GM23338 (cell line): ENCODE measurements at regions not wholly inside any gene's neighbourhood (a gene's known extent, or its start where the extent isn't known, plus 50 kb on each side); places are given as distances from the start of the nearest gene placed in this dataset.
A peak's percentile ranks its signal among the peaks of the same experiment; 100 is the strongest.

ENCODE experiments used
- ATAC-seq: fragments of 200-7000 bp; cut with Tn5 transposase; 3 replicates; pipeline ENCODE4 v1.9.1; 2020
- DNase-seq: peaks from one replicate; pipeline ENCODE4 v3.0.0-alpha.2; 2015; ENCODE audit warnings: low spot score
- H2AFZ ChIP-seq: fragments of 200-600 bp; sonication (generic); 2 replicates; pipeline ENCODE4 v1.8.0; 2016; ENCODE audit warnings: antibody characterized with exemption, mild to moderate bottlenecking, moderate library complexity
- H3F3A ChIP-seq: fragments of 200-600 bp; sonication (generic); replicated peaks from 2 replicates; pipeline ENCODE4 v1.8.0; 2017; ENCODE audit warnings: antibody characterized with exemption, mixed run types, low read depth
- H3K27ac ChIP-seq: fragments of 200-600 bp; sonication (generic); 2 replicates; pipeline ENCODE4 v1.6.1; 2016; ENCODE audit warnings: low read depth
- H3K27me3 ChIP-seq: fragments of 200-600 bp; sonication (generic); 2 replicates; pipeline ENCODE4 v1.8.0; 2016; ENCODE audit warnings: mild to moderate bottlenecking, mixed run types, moderate library complexity; ENCODE audit not compliant: insufficient read depth
- H3K36me3 ChIP-seq: fragments of 200-600 bp; sonication (generic); 2 replicates; pipeline ENCODE4 v1.8.0; 2016; ENCODE audit warnings: mild to moderate bottlenecking; ENCODE audit not compliant: insufficient read depth
- H3K4me1 ChIP-seq: fragments of 200-600 bp; sonication (generic); 2 replicates; pipeline ENCODE4 v1.8.0; 2016; ENCODE audit warnings: mild to moderate bottlenecking, moderate library complexity; ENCODE audit not compliant: insufficient read depth
- H3K4me2 ChIP-seq: fragments of 200-600 bp; sonication (generic); 2 replicates; pipeline ENCODE4 v1.7.1; 2017; ENCODE audit warnings: mixed run types
- H3K4me3 ChIP-seq: fragments of 200-600 bp; sonication (generic); 2 replicates; pipeline ENCODE4 v1.6.1; 2016; ENCODE audit warnings: mixed run types
- H3K79me2 ChIP-seq: fragments of 200-600 bp; sonication (generic); replicated peaks from 2 replicates; pipeline ENCODE4 v1.8.0; 2017; ENCODE audit warnings: mild to moderate bottlenecking; ENCODE audit not compliant: insufficient read depth
- H3K9me2 ChIP-seq: fragments of 200-600 bp; sonication (generic); 2 replicates; pipeline ENCODE4 v1.8.0; 2017; ENCODE audit not compliant: insufficient read depth
- H4K20me1 ChIP-seq: fragments of 200-600 bp; sonication (generic); replicated peaks from 2 replicates; pipeline ENCODE4 v1.8.0; 2017; ENCODE audit warnings: mild to moderate bottlenecking; ENCODE audit not compliant: insufficient read depth
- H3K27ac Mint-ChIP-seq: 2 replicates; pipeline ENCODE4 v1.8.0; 2020; ENCODE audit warnings: inconsistent platforms, mild to moderate bottlenecking, moderate library complexity, mixed read lengths
- H3K27me3 Mint-ChIP-seq: 3 replicates; pipeline ENCODE4 v1.8.0; 2022; ENCODE audit warnings: low read depth, mild to moderate bottlenecking, moderate library complexity, mixed read lengths, inconsistent platforms; ENCODE audit not compliant: insufficient read depth, poor library complexity
- H3K36me3 Mint-ChIP-seq: 3 replicates; pipeline ENCODE4 v1.8.0; 2021; ENCODE audit warnings: low read depth, mild to moderate bottlenecking, inconsistent platforms, moderate library complexity, mixed read lengths
- H3K4me1 Mint-ChIP-seq: 3 replicates; pipeline ENCODE4 v1.8.0; 2020; ENCODE audit warnings: mild to moderate bottlenecking, inconsistent platforms, mixed read lengths
- H3K4me3 Mint-ChIP-seq: 3 replicates; pipeline ENCODE4 v1.8.0; 2021; ENCODE audit warnings: moderate library complexity, mild to moderate bottlenecking, inconsistent platforms, mixed read lengths
- H3K9me3 Mint-ChIP-seq: 3 replicates; pipeline ENCODE4 v1.8.0; 2020; ENCODE audit warnings: moderate library complexity, mild to moderate bottlenecking, inconsistent platforms, mixed read lengths
- CREB1 ChIP-seq: fragments of 250-450 bp; sonication (Bioruptor Pico); IDR thresholded peaks from 2 replicates; pipeline ENCODE4 v1.5.0; 2020; ENCODE audit warnings: low read depth, mild to moderate bottlenecking, moderate library complexity
- CTCF ChIP-seq, 2 experiments: fragments of 200-600 bp in 1 of 2; sonication (generic) in 1 of 2; conservative IDR thresholded peaks; 2 replicates each; pipeline versions ENCODE4 v1.5.1 to v1.6.1; 2016 to 2017; ENCODE audit warnings: antibody characterized with exemption in 2 of 2, low read depth in 2 of 2, mild to moderate bottlenecking in 2 of 2, moderate library complexity in 1 of 2
- ETS1 ChIP-seq: IDR thresholded peaks from 2 replicates; pipeline ENCODE4 v1.6.1; 2016; ENCODE audit warnings: antibody characterized with exemption
- EZH2 ChIP-seq: fragments of 200-600 bp; sonication (generic); IDR thresholded peaks from one replicate; pipeline ENCODE4 v1.8.0; 2017; ENCODE audit warnings: antibody characterized with exemption, mild to moderate bottlenecking, low read depth; ENCODE audit not compliant: unreplicated experiment
- JUNB ChIP-seq: IDR thresholded peaks from one replicate; pipeline ENCODE4 v1.6.1; 2016; ENCODE audit warnings: antibody characterized with exemption; ENCODE audit not compliant: unreplicated experiment
- POLR2AphosphoS5 ChIP-seq: IDR thresholded peaks from 2 replicates; pipeline ENCODE4 v1.6.1; 2016; ENCODE audit warnings: antibody characterized with exemption, low read depth
- TF ChIP-seq, protein P1 (sequence below): fragments of 250-450 bp; sonication (Bioruptor Pico); IDR thresholded peaks from 2 replicates; pipeline ENCODE4 v1.5.0; 2020; ENCODE audit warnings: mild to moderate bottlenecking, moderate library complexity

- no peaks in the 10 kb centered on the region for H3K36me3 ChIP-seq
- TF ChIP-seq, protein P1, sequence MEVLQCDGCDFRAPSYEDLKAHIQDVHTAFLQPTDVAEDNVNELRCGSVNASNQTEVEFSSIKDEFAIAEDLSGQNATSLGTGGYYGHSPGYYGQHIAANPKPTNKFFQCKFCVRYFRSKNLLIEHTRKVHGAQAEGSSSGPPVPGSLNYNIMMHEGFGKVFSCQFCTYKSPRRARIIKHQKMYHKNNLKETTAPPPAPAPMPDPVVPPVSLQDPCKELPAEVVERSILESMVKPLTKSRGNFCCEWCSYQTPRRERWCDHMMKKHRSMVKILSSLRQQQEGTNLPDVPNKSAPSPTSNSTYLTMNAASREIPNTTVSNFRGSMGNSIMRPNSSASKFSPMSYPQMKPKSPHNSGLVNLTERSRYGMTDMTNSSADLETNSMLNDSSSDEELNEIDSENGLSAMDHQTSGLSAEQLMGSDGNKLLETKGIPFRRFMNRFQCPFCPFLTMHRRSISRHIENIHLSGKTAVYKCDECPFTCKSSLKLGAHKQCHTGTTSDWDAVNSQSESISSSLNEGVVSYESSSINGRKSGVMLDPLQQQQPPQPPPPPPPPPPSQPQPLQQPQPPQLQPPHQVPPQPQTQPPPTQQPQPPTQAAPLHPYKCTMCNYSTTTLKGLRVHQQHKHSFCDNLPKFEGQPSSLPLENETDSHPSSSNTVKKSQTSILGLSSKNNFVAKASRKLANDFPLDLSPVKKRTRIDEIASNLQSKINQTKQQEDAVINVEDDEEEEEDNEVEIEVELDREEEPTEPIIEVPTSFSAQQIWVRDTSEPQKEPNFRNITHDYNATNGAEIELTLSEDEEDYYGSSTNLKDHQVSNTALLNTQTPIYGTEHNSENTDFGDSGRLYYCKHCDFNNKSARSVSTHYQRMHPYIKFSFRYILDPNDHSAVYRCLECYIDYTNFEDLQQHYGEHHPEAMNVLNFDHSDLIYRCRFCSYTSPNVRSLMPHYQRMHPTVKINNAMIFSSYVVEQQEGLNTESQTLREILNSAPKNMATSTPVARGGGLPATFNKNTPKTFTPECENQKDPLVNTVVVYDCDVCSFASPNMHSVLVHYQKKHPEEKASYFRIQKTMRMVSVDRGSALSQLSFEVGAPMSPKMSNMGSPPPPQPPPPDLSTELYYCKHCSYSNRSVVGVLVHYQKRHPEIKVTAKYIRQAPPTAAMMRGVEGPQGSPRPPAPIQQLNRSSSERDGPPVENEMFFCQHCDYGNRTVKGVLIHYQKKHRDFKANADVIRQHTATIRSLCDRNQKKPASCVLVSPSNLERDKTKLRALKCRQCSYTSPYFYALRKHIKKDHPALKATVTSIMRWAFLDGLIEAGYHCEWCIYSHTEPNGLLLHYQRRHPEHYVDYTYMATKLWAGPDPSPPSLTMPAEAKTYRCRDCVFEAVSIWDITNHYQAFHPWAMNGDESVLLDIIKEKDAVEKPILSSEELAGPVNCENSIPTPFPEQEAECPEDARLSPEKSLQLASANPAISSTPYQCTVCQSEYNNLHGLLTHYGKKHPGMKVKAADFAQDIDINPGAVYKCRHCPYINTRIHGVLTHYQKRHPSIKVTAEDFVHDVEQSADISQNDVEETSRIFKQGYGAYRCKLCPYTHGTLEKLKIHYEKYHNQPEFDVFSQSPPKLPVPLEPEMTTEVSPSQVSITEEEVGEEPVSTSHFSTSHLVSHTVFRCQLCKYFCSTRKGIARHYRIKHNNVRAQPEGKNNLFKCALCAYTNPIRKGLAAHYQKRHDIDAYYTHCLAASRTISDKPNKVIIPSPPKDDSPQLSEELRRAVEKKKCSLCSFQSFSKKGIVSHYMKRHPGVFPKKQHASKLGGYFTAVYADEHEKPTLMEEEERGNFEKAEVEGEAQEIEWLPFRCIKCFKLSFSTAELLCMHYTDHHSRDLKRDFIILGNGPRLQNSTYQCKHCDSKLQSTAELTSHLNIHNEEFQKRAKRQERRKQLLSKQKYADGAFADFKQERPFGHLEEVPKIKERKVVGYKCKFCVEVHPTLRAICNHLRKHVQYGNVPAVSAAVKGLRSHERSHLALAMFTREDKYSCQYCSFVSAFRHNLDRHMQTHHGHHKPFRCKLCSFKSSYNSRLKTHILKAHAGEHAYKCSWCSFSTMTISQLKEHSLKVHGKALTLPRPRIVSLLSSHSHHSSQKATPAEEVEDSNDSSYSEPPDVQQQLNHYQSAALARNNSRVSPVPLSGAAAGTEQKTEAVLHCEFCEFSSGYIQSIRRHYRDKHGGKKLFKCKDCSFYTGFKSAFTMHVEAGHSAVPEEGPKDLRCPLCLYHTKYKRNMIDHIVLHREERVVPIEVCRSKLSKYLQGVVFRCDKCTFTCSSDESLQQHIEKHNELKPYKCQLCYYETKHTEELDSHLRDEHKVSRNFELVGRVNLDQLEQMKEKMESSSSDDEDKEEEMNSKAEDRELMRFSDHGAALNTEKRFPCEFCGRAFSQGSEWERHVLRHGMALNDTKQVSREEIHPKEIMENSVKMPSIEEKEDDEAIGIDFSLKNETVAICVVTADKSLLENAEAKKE (CRISPR knock-in tag): no peak
- TF ChIP-seq CREB1 (CRISPR knock-in tag): no peak
- H3K27me3 ChIP-seq: no peaks in the 10 kb centered on the region
- no peak overlapping the region for H2AFZ ChIP-seq
- Mint-ChIP-seq H3K9me3 (peaks cover 2% of the 10 kb centered on the region; the same call in 1 of the 3 replicates), H3K4me3 (no peak overlapping the region), H3K27me3 (peaks cover 7% of the 10 kb centered on the region), H3K4me1 (peaks cover 25% of the 10 kb centered on the region), H3K36me3 (no peaks in the 10 kb centered on the region; the same call in 2 of the 3 replicates), H3K27ac (no peak overlapping the region)
- no peak for DNase-seq
- no peak overlapping the region for H3K4me2 ChIP-seq
- H4K20me1 ChIP-seq: no peaks in the 10 kb centered on the region
- H3K4me1 ChIP-seq: no peaks in the 10 kb centered on the region; the same call in 1 of the 2 replicates
- H3K79me2 ChIP-seq: 0 out of 2 replicates have a peak, but pooled peaks cover 2% of the 10 kb centered on the region
- H3K4me3 ChIP-seq: no peak overlapping the region
- H3K27ac ChIP-seq: no peak overlapping the region
- H3F3A ChIP-seq: 0 out of 2 replicates have a peak, but pooled peaks cover 3% of the 10 kb centered on the region
- H3K9me2 ChIP-seq: peaks cover 3% of the 10 kb centered on the region; the same call in 1 of the 2 replicates
- no peak for ATAC-seq
Observed at GRCh38 chr16:85346404-85347212, 234.3 kb upstream of the CIBAR2 start.

GRCh38 chr16:85347213-85347591 lies 234.9 kb upstream of the CIBAR2 start:
- H3K4me1 Mint-ChIP-seq: peaks cover 28% of the 10 kb centered on the region
- H3K27ac ChIP-seq: no peak overlapping the region
- H3K36me3 ChIP-seq: no peaks in the 10 kb centered on the region
- ATAC-seq (peak; percentile 81), DNase-seq (peak; percentile 75)
- H3K27me3 Mint-ChIP-seq: peaks cover 7% of the 10 kb centered on the region
- 0 out of 2 replicates have a peak, but pooled peaks cover 5% of the 10 kb centered on the region for H3F3A ChIP-seq
- H3K9me3 Mint-ChIP-seq: peaks cover 2% of the 10 kb centered on the region; the same call in 1 of the 3 replicates
- 0 out of 2 replicates have a peak, but pooled peaks cover 2% of the 10 kb centered on the region for H3K79me2 ChIP-seq
- no peaks in the 10 kb centered on the region for H4K20me1 ChIP-seq
- H3K27me3 ChIP-seq: no peaks in the 10 kb centered on the region
- peaks cover 3% of the 10 kb centered on the region; the same call in 1 of the 2 replicates for H3K9me2 ChIP-seq
- no peak overlapping the region for H2AFZ ChIP-seq
- no peak overlapping the region for H3K4me3 Mint-ChIP-seq
- H3K4me3 ChIP-seq: no peak overlapping the region
- no peak overlapping the region for H3K27ac Mint-ChIP-seq
- H3K4me2 ChIP-seq: no peak overlapping the region
- no peaks in the 10 kb centered on the region; the same call in 2 of the 3 replicates for H3K36me3 Mint-ChIP-seq
- TF ChIP-seq POLR2AphosphoS5 (no peak), CREB1 (CRISPR knock-in tag) (no peak), ETS1 (no peak), CTCF (conservative IDR thresholded peaks at IDR 0.05; ENCODE audit: low read depth in 2 of 2) (peak; percentile 55 to 90), JUNB (no peak), EZH2 (no peak)
- no peaks in the 10 kb centered on the region; the same call in none of the 2 replicates for H3K4me1 ChIP-seq
